Ascending aorta (tissue), 2 donors: ENCODE measurements at regions not wholly inside any gene's neighbourhood (a gene's known extent, or its start where the extent isn't known, plus 50 kb on each side); places are given as distances from the start of the nearest gene placed in this dataset.
A peak's percentile ranks its signal among the peaks of the same experiment; 100 is the strongest.
"Not testable (repeated sequence)": the region's sequence is repeated elsewhere in the genome, so short reads cannot be mapped to it uniquely, and the experiment has no call there.

Experiments used
- DNase-seq, 2 donors: peaks; one replicate each; pipeline ENCODE4 v3.0.0-alpha.2; 2019; ENCODE audit warnings: low spot score in 2 of 2
- H3K27ac ChIP-seq, 2 donors: fragments of 200-600 bp; sonication (generic); one replicate each; pipeline ENCODE4 v1.5.1; 2016 to 2017; ENCODE audit warnings: mild to moderate bottlenecking in 1 of 2
- H3K27me3 ChIP-seq: fragments of 200-600 bp; sonication (generic); one replicate; pipeline ENCODE4 v1.5.1; 2017
- H3K36me3 ChIP-seq, 2 donors: fragments of 200-600 bp; sonication (generic); one replicate each; pipeline ENCODE4 v1.5.1; 2016
- H3K4me1 ChIP-seq, 2 donors: fragments of 200-600 bp; sonication (generic); one replicate each; pipeline ENCODE4 v1.5.1; 2016 to 2017; ENCODE audit warnings: mild to moderate bottlenecking in 1 of 2
- H3K4me3 ChIP-seq, 2 donors: fragments of 200-600 bp; sonication (generic); one replicate each; pipeline ENCODE4 v1.5.1; 2016 to 2017; ENCODE audit warnings: mild to moderate bottlenecking in 1 of 2
- H3K9me3 ChIP-seq, 2 donors: fragments of 200-600 bp; sonication (generic); one replicate each; pipeline ENCODE4 v1.5.1; 2016
- CTCF ChIP-seq, 3 experiments: fragments of 200-600 bp in 2 of 3; fragments of 450-650 bp in 1 of 3; sonication (generic) in 2 of 3; IDR thresholded peaks; one replicate each; pipeline ENCODE4 v1.5.1; 2016 to 2019; ENCODE audit warnings: antibody characterized with exemption in 3 of 3, mild to moderate bottlenecking in 1 of 3, moderate library complexity in 1 of 3
- intact Hi-C: fragments of 100-400 bp; cut with DNase I; formaldehyde crosslinking; loops from one replicate; pipeline ENCODE4 v1.15.1; 2023

- TF ChIP-seq CTCF (IDR thresholded peaks at IDR 0.05) = no peak
- Histone ChIP-seq H3K4me1 (peaks cover 22 to 54% of the 10 kb centered on the region in 2 donors), H3K4me3 (no peak overlapping the region), H3K36me3 (peaks cover 4 to 5% of the 10 kb centered on the region in 2 donors), H3K9me3 (no peaks in the 10 kb centered on the region), H3K27me3 (no peaks in the 10 kb centered on the region), H3K27ac (peak overlapping the region in 1 of 2 donors; percentile 2)
- intact Hi-C loops = no loop called here
- DNase-seq = no peak
Measured at GRCh38 chr9:110131499-110131898, 76.5 kb downstream of the C9orf152 start.

DNA sequence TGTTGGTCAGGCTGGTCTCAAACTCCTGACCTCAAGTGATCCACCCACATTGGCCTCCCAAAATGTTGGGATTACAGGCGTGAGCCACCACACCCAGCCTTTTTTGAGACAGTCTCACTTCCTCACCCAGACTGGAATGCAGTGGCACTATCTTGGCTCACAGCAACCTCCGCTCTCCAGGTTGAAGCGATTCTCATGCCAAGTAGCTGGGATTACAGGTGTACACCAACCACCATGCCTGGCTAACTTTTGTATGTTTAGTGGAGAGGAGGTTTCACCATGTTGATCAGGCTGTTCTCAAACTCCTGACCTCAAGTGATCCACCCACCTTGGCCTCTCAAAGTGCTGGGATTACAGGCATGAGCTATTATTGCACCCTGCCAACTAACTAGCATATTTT, 75.4 kb downstream of the C9orf152 start:
- Histone ChIP-seq H3K4me1 (peaks cover 22 to 44% of the 10 kb centered on the region in 2 donors), H3K36me3 (peaks cover 12 to 14% of the 10 kb centered on the region in 2 donors), H3K27ac (peak overlapping the region; percentile 39 to 56)
- DNase-seq, intact Hi-C loops, H3K27me3 ChIP-seq, H3K4me3 ChIP-seq, H3K9me3 ChIP-seq: not testable (repeated sequence)

GRCh38 chr9:110133059-110133458, 74.9 kb downstream of the C9orf152 start:
- Histone ChIP-seq H3K9me3 (no peaks in the 10 kb centered on the region), H3K4me1 (peaks cover 18 to 38% of the 10 kb centered on the region in 2 donors), H3K27ac (peak overlapping the region in 1 of 2 donors; percentile 39), H3K27me3 (no peaks in the 10 kb centered on the region), H3K4me3 (no peak overlapping the region), H3K36me3 (peaks cover 17 to 20% of the 10 kb centered on the region in 2 donors)
- no peak for DNase-seq
- TF ChIP-seq CTCF (IDR thresholded peaks at IDR 0.05) = no peak
- intact Hi-C loops = no loop called here

- intact Hi-C loops = no loop called here
- no peak for DNase-seq
- peaks cover 23 to 26% of the 10 kb centered on the region in 2 donors for H3K36me3 ChIP-seq
- no peak for TF ChIP-seq CTCF (IDR thresholded peaks at IDR 0.05)
- H3K4me1 ChIP-seq = peaks cover 16 to 34% of the 10 kb centered on the region in 2 donors
- H3K4me3 ChIP-seq = no peak overlapping the region
- H3K27ac ChIP-seq = peak overlapping the region in 1 of 2 donors; percentile 39
- no peaks in the 10 kb centered on the region for H3K9me3 ChIP-seq
- H3K27me3 ChIP-seq = no peaks in the 10 kb centered on the region
Measured at GRCh38 chr9:110133608-110134210, 74.2 kb downstream of the C9orf152 start.

DNA sequence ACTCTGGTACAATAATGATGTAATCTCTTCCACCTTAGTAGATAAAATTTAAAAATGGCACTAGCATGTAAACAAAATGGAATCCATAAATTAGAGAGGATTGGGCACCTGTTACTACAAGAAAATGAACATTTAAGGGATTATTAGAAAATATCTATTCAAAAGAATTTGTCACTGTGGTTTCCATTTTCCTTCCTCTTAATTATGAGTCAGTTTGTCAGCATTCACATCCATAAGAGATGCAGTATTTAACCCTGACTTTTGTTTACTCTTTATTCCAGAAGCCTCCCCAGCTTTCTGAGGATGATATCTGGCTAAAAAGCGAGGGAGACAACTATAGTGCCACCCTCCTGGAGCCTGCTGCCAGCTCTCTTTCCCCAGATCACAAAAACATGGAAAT, 72.1 kb downstream of the C9orf152 start:
- H3K27me3 ChIP-seq = no peaks in the 10 kb centered on the region
- intact Hi-C loops = no loop called here
- no peak for DNase-seq
- no peak for TF ChIP-seq CTCF (IDR thresholded peaks at IDR 0.05)
- no peak overlapping the region for H3K4me3 ChIP-seq
- peaks cover 27 to 35% of the 10 kb centered on the region in 2 donors for H3K36me3 ChIP-seq
- H3K4me1 ChIP-seq = peaks cover 7 to 36% of the 10 kb centered on the region in 2 donors
- H3K27ac ChIP-seq = no peak overlapping the region
- no peaks in the 10 kb centered on the region for H3K9me3 ChIP-seq

DNA sequence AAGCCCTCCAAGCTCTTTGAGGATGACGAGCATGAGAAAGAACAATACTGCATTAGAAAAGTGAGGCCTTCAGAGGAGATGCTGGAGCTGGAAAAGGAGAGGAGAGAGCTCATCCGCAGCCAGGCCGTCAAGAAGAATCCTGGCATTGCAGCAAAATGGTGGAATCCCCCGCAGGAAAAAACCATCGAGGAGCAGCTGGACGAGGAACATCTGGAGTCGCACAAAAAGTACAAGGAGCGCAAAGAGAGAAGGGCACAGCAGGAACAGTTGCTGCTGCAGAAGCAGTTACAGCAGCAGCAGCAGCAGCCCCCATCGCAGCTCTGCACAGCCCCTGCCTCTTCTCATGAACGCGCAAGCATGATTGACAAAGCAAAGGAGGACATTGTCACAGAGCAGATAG, 71.2 kb downstream of the C9orf152 start:
- peaks cover 10 to 40% of the 10 kb centered on the region in 2 donors for H3K4me1 ChIP-seq
- intact Hi-C loops = no loop called here

More for the DNA sequence above, 71.2 kb downstream of the C9orf152 start:
- no peak overlapping the region for H3K4me3 ChIP-seq
- DNase-seq = no peak
- peaks cover 27 to 35% of the 10 kb centered on the region in 2 donors for H3K36me3 ChIP-seq
- H3K9me3 ChIP-seq = no peaks in the 10 kb centered on the region
- TF ChIP-seq CTCF (IDR thresholded peaks at IDR 0.05) = no peak
- H3K27me3 ChIP-seq = no peaks in the 10 kb centered on the region
- H3K27ac ChIP-seq = no peak overlapping the region
